ENCODE measurements at regions not wholly inside any gene's neighbourhood (a gene's known extent, or its start where the extent isn't known, plus 50 kb on each side); places are given as distances from the start of the nearest gene placed in this dataset.
A peak's percentile ranks its signal among the peaks of the same experiment; 100 is the strongest.

DNA sequence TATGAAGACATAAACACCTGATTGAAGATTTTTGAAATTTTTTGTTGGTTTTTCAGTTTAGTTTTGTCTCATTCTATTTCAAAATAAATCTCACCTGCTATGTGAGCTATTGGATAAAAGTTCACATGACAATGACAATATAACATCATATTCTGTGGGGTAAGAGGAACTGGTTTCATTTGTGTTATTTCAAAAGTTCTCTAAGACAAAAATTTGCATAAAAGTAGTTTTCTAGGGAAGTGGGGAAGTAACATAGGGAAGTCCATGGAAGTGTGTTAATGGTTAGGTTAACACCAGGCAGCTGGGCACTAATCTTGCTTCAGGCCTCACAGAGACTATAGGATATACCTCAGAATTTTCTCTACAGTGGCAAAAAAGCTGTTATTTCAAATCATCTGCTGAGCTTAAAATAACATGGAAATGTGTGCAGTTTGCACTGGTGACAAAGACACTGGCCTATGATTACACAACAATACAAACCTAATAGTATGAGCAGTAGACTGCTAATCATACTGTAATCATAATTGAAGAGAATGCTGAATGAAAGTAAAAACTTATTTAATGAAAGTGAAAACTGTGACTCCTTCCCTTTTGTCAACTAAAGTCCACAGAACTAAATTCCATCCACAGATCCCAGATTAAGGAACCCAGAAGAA is 710.6 kb upstream of the TMEM132C start:
- DNase-seq (ENCODE audit: low read depth in 1 of 2, low spot score in 1 of 2) = no peak
- Histone ChIP-seq H3K27me3 (ENCODE audit: insufficient read depth, poor library complexity, severe bottlenecking) (no peaks in the 10 kb centered on the region), H3K27ac (replicated peaks) (no peak overlapping the region), H3K4me3 (replicated peaks; ENCODE audit: insufficient read depth, low read length) (no peak overlapping the region)
- TF ChIP-seq SPI1 (IDR thresholded peaks at IDR 0.05; ENCODE audit: borderline replicate concordance, low read depth) (no peak), GABPA (IDR thresholded peaks at IDR 0.05; ENCODE audit: low read depth) (no peak), POLR2AphosphoS5 (IDR thresholded peaks at IDR 0.05; ENCODE audit: low read depth) (no peak)
- TF ChIP-seq, protein P1, sequence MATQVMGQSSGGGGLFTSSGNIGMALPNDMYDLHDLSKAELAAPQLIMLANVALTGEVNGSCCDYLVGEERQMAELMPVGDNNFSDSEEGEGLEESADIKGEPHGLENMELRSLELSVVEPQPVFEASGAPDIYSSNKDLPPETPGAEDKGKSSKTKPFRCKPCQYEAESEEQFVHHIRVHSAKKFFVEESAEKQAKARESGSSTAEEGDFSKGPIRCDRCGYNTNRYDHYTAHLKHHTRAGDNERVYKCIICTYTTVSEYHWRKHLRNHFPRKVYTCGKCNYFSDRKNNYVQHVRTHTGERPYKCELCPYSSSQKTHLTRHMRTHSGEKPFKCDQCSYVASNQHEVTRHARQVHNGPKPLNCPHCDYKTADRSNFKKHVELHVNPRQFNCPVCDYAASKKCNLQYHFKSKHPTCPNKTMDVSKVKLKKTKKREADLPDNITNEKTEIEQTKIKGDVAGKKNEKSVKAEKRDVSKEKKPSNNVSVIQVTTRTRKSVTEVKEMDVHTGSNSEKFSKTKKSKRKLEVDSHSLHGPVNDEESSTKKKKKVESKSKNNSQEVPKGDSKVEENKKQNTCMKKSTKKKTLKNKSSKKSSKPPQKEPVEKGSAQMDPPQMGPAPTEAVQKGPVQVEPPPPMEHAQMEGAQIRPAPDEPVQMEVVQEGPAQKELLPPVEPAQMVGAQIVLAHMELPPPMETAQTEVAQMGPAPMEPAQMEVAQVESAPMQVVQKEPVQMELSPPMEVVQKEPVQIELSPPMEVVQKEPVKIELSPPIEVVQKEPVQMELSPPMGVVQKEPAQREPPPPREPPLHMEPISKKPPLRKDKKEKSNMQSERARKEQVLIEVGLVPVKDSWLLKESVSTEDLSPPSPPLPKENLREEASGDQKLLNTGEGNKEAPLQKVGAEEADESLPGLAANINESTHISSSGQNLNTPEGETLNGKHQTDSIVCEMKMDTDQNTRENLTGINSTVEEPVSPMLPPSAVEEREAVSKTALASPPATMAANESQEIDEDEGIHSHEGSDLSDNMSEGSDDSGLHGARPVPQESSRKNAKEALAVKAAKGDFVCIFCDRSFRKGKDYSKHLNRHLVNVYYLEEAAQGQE (IDR thresholded peaks at IDR 0.05; ENCODE audit: insufficient replicate concordance, low read depth) = no peak
- TF ChIP-seq, protein P2, sequence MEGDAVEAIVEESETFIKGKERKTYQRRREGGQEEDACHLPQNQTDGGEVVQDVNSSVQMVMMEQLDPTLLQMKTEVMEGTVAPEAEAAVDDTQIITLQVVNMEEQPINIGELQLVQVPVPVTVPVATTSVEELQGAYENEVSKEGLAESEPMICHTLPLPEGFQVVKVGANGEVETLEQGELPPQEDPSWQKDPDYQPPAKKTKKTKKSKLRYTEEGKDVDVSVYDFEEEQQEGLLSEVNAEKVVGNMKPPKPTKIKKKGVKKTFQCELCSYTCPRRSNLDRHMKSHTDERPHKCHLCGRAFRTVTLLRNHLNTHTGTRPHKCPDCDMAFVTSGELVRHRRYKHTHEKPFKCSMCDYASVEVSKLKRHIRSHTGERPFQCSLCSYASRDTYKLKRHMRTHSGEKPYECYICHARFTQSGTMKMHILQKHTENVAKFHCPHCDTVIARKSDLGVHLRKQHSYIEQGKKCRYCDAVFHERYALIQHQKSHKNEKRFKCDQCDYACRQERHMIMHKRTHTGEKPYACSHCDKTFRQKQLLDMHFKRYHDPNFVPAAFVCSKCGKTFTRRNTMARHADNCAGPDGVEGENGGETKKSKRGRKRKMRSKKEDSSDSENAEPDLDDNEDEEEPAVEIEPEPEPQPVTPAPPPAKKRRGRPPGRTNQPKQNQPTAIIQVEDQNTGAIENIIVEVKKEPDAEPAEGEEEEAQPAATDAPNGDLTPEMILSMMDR (IDR thresholded peaks at IDR 0.05; ENCODE audit: insufficient read depth, low read length) = no peak

DNA sequence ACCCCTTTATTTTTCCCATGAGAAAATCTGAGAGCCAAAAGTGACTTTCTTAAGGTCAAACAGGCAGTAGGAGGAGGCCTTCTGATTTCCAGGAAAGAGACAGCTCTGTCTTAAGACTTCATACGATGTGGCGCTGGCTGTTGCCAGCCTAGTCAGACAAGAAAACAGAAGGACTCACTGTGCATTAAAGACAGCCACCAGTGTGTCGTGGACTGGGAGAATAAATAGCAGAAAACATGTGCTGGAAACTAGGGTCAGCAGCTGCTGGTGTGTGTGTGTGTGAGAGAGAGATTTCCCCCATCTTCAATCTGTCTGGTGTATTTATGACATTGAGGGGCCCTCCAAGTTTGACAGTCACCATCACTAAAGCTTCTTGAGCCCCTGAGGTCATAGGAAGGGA is 708.6 kb upstream of the TMEM132C start:
- Histone ChIP-seq H3K27me3 (ENCODE audit: insufficient read depth, poor library complexity, severe bottlenecking) (no peaks in the 10 kb centered on the region), H3K27ac (replicated peaks) (no peak overlapping the region), H3K4me3 (replicated peaks; ENCODE audit: insufficient read depth, low read length) (no peak overlapping the region)
- no peak for DNase-seq (ENCODE audit: low read depth in 1 of 2, low spot score in 1 of 2)
- no peak for TF ChIP-seq POLR2AphosphoS5 (IDR thresholded peaks at IDR 0.05; ENCODE audit: low read depth)
- no peak for TF ChIP-seq SPI1 (IDR thresholded peaks at IDR 0.05; ENCODE audit: borderline replicate concordance, low read depth)
- TF ChIP-seq, protein P2 (IDR thresholded peaks at IDR 0.05; ENCODE audit: insufficient read depth, low read length) = no peak
- no peak for TF ChIP-seq GABPA (IDR thresholded peaks at IDR 0.05; ENCODE audit: low read depth)
- TF ChIP-seq, protein P1 (IDR thresholded peaks at IDR 0.05; ENCODE audit: insufficient replicate concordance, low read depth) = no peak

DNA sequence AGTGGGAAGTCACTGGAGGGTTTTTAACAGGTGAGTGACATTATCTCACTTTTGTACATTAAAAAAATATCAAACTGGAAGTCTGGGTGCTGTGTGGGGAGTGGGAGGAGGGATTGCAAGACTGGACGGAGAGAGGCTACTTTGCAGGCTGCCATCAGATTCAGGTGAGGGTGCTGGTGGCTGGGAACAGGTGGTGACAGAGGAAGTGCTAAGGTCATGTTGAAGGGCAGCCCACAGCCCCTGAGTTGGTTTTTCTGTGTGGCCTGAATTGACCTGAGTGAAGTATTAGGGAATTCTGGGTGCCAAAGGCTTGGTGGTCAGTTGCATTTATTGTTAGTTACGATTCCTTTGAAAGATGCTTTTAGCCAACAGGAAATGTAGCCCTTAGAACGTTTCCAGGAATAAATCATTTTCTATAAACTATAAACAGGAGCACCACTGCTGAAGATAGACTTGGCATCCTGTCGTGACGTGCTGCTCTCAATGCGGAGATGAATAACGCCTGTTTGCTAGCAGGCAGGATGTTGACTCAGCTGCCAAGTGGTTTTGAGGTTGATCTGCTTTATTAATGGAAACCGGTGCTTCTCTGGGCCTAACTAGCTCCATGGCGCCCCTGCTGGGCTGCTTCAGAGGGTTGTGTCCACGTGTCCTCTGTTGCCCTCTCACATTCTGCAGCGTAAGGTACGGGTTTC is 707.5 kb upstream of the TMEM132C start:
- DNase-seq (ENCODE audit: low read depth in 1 of 2, low spot score in 1 of 2) = peak; percentile 19 to 22
- no peaks in the 10 kb centered on the region for H3K27me3 ChIP-seq (ENCODE audit: insufficient read depth, poor library complexity, severe bottlenecking)
- H3K27ac ChIP-seq (replicated peaks) = no peak overlapping the region
- TF ChIP-seq GABPA (IDR thresholded peaks at IDR 0.05; ENCODE audit: low read depth) (no peak), SPI1 (IDR thresholded peaks at IDR 0.05; ENCODE audit: borderline replicate concordance, low read depth) (no peak), POLR2AphosphoS5 (IDR thresholded peaks at IDR 0.05; ENCODE audit: low read depth) (no peak)
- TF ChIP-seq, protein P2 (IDR thresholded peaks at IDR 0.05; ENCODE audit: insufficient read depth, low read length) = peak; percentile 26
- TF ChIP-seq, protein P1 (IDR thresholded peaks at IDR 0.05; ENCODE audit: insufficient replicate concordance, low read depth) = no peak
- H3K4me3 ChIP-seq (replicated peaks; ENCODE audit: insufficient read depth, low read length) = no peak overlapping the region

Measured in HL-60 (cell line).